NB4 (cell line): ENCODE measurements at regions not wholly inside any gene's neighbourhood (a gene's known extent, or its start where the extent isn't known, plus 50 kb on each side); places are given as distances from the start of the nearest gene placed in this dataset.
"Not testable (repeated sequence)": the region's sequence is repeated elsewhere in the genome, so short reads cannot be mapped to it uniquely, and the experiment has no call there.

ENCODE experiments used
- DNase-seq: peaks from one replicate; pipeline ENCODE4 v3.0.0; 2010; ENCODE audit warnings: low read depth
- H3K4me3 ChIP-seq: one replicate; pipeline ENCODE4 v1.5.1; 2011; ENCODE audit warnings: mild to moderate bottlenecking, low read depth, low read length, moderate library complexity
- CTCF ChIP-seq: IDR thresholded peaks from one replicate; pipeline ENCODE4 v1.5.1; 2012; ENCODE audit warnings: low read depth, low read length
- MAX ChIP-seq: IDR thresholded peaks from 2 replicates; pipeline ENCODE4 v1.6.1; 2011; ENCODE audit warnings: low read depth, low read length
- MYC ChIP-seq: IDR thresholded peaks from 2 replicates; pipeline ENCODE4 v1.6.1; 2011; ENCODE audit warnings: low read depth, low read length
- POLR2A ChIP-seq: IDR thresholded peaks from 2 replicates; pipeline ENCODE4 v1.6.1; 2011; ENCODE audit warnings: mild to moderate bottlenecking; ENCODE audit not compliant: insufficient read length; ENCODE audit errors: extremely low read depth

GRCh38 chr6:119842191-119842590 lies 492.6 kb upstream of the MAN1A1 start:
- no peak for DNase-seq
- TF ChIP-seq CTCF (no peak), MYC (no peak), POLR2A (no peak), MAX (no peak)
- H3K4me3 ChIP-seq: no peak overlapping the region

GRCh38 chr6:119838043-119838442 lies 488.5 kb upstream of the MAN1A1 start:
- TF ChIP-seq CTCF (no peak), MYC (no peak)
- DNase-seq: no peak
- no peak overlapping the region for H3K4me3 ChIP-seq

GRCh38 chr6:119834418-119834817 lies 484.9 kb upstream of the MAN1A1 start:
- H3K4me3 ChIP-seq: no peak overlapping the region
- DNase-seq: no peak
- no peak for TF ChIP-seq MAX
- TF ChIP-seq POLR2A: no peak
- TF ChIP-seq MYC: no peak

- TF ChIP-seq POLR2A (no peak), MYC (no peak), MAX (no peak), CTCF (no peak)
- no peak for DNase-seq
- H3K4me3 ChIP-seq: no peak overlapping the region
Observed at GRCh38 chr6:119832411-119832810, 482.9 kb upstream of the MAN1A1 start.

- no peak for DNase-seq
- TF ChIP-seq CTCF (no peak), POLR2A (no peak), MAX (no peak), MYC (no peak)
- H3K4me3 ChIP-seq: no peak overlapping the region
Observed at GRCh38 chr6:119830494-119831295, 481.1 kb upstream of the MAN1A1 start.

- no peak overlapping the region for H3K4me3 ChIP-seq
- DNase-seq: no peak
- no peak for TF ChIP-seq MYC
Observed at GRCh38 chr6:119830069-119830468, 480.5 kb upstream of the MAN1A1 start.

GRCh38 chr6:119829499-119829898 lies 479.9 kb upstream of the MAN1A1 start:
- H3K4me3 ChIP-seq, DNase-seq: not testable (repeated sequence)
